ENCODE measurements at regions not wholly inside any gene's neighbourhood (a gene's known extent, or its start where the extent isn't known, plus 50 kb on each side); places are given as distances from the start of the nearest gene placed in this dataset.

DNA sequence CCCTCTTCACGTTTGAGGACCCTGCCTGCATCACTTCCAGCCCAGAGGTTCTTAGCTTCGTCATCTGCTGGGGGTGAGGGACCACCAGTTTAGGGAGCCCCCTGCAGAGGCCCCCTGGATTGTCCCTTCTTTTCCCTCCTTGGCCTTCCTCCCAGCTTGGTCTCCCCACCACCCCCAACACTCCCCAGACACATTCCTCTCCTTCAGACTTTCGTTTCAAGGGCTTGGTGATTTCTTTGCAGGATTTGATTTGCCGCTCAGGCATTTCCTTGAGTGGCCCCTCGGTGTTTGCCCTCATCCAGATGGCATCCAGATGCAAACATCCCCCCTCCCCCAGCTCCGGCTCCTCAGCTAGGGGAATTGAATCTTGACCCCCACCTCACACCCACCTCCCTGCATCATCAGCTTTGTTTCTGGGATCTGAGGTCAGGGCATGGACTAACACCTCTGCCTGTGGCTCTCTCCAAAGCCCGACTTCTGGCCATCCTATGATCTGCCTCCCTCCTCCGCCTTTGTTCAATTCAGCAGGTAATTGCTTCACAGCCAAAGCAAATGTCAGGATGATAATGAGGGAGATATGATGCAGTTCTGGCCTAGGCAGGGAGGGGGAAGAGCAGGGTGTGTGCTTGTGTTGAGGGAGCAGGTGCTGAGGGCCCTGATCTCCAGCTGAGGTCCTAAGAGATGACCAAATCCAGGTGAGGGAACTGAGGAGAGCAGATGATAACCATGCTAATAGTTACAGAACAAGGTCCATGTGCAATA lies 141.5 kb downstream of the VEGFA start (continued):
- TF ChIP-seq REST (IDR thresholded peaks at IDR 0.05; ENCODE audit: borderline replicate concordance) (peak; percentile 8; the same call in 1 of the 2 replicates), REST (CRISPR knock-in tag; IDR thresholded peaks at IDR 0.05; ENCODE audit: low read depth) (peak; percentile 5; the same call in 1 of the 2 replicates), FOS (IDR thresholded peaks at IDR 0.05; ENCODE audit: extremely low read depth, insufficient read length) (no peak), HSF4 (CRISPR knock-in tag; IDR thresholded peaks at IDR 0.05; ENCODE audit: borderline replicate concordance) (peak; percentile 5; the same call in 1 of the 2 replicates), SMARCC2 (IDR thresholded peaks at IDR 0.05; ENCODE audit: low read depth) (no peak), E2F3 (CRISPR knock-in tag; IDR thresholded peaks at IDR 0.05) (peak; percentile 4; the same call in 1 of the 2 replicates), CCAR2 (IDR thresholded peaks at IDR 0.05; ENCODE audit: low read depth, low read length) (no peak), EP300 (IDR thresholded peaks at IDR 0.05; ENCODE audit: low read length) (peak; percentile 8; the same call in 1 of the 2 replicates), NFE2L1 (tag; IDR thresholded peaks at IDR 0.05; ENCODE audit: borderline replicate concordance, low read depth) (no peak), ZNF583 (CRISPR knock-in tag; IDR thresholded peaks at IDR 0.05) (peak; percentile 45; the same call in 1 of the 2 replicates), ZNF384 (IDR thresholded peaks at IDR 0.05; ENCODE audit: low read depth, low read length) (no peak), ILK (tag; IDR thresholded peaks at IDR 0.05; ENCODE audit: borderline replicate concordance, low read depth) (no peak), ZEB2 (IDR thresholded peaks at IDR 0.05) (peak; percentile 76)
- TF ChIP-seq, protein P1, sequence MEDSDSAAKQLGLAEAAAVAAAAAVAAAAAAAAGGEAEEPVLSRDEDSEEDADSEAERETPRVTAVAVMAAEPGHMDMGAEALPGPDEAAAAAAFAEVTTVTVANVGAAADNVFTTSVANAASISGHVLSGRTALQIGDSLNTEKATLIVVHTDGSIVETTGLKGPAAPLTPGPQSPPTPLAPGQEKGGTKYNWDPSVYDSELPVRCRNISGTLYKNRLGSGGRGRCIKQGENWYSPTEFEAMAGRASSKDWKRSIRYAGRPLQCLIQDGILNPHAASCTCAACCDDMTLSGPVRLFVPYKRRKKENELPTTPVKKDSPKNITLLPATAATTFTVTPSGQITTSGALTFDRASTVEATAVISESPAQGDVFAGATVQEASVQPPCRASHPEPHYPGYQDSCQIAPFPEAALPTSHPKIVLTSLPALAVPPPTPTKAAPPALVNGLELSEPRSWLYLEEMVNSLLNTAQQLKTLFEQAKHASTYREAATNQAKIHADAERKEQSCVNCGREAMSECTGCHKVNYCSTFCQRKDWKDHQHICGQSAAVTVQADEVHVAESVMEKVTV (CRISPR knock-in tag; IDR thresholded peaks at IDR 0.05) = 0 out of 2 replicates have a peak, but pooled peaks have one; percentile 7
- TF ChIP-seq, protein P2, sequence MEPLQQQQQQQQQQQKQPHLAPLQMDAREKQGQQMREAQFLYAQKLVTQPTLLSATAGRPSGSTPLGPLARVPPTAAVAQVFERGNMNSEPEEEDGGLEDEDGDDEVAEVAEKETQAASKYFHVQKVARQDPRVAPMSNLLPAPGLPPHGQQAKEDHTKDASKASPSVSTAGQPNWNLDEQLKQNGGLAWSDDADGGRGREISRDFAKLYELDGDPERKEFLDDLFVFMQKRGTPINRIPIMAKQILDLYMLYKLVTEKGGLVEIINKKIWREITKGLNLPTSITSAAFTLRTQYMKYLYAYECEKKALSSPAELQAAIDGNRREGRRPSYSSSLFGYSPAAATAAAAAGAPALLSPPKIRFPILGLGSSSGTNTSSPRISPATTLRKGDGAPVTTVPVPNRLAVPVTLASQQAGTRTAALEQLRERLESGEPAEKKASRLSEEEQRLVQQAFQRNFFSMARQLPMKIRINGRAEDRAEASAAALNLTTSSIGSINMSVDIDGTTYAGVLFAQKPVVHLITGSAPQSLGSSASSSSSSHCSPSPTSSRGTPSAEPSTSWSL (CRISPR knock-in tag; IDR thresholded peaks at IDR 0.05; ENCODE audit: borderline replicate concordance) = peak; percentile 59; the same call in 1 of the 2 replicates

Data from K562 (cell line).